Vagina (tissue), 2 donors: ENCODE measurements at regions not wholly inside any gene's neighbourhood (a gene's known extent, or its start where the extent isn't known, plus 50 kb on each side); places are given as distances from the start of the nearest gene placed in this dataset.

Experiments
- DNase-seq, 2 donors: peaks; one replicate each; pipeline ENCODE4 v3.0.0-alpha.2; 2017; ENCODE audit errors: extremely low spot score in 2 of 2
- H3K27ac ChIP-seq: fragments of 200-600 bp; sonication (generic); one replicate; pipeline ENCODE4 v1.5.1; 2019
- H3K27me3 ChIP-seq: fragments of 200-600 bp; sonication (generic); one replicate; pipeline ENCODE4 v1.5.1; 2019
- H3K36me3 ChIP-seq, 2 donors: fragments of 200-600 bp; sonication (generic); one replicate each; pipeline ENCODE4 v1.5.1; 2017 to 2019
- H3K4me1 ChIP-seq: fragments of 200-600 bp; sonication (generic); one replicate; pipeline ENCODE4 v1.5.1; 2019
- H3K4me3 ChIP-seq, 2 donors: fragments of 200-600 bp; sonication (generic); 1 replicate in 1 of 2; 2 replicates in 1 of 2; pipeline ENCODE4 v1.5.1; 2016 to 2019
- H3K9me3 ChIP-seq: fragments of 200-600 bp; sonication (generic); one replicate; pipeline ENCODE4 v1.5.1; 2019
- POLR2A ChIP-seq, 2 donors: fragments of 450-650 bp; IDR thresholded peaks; one replicate each; pipeline ENCODE4 v1.6.1; 2017; ENCODE audit warnings: antibody characterized with exemption in 2 of 2, mild to moderate bottlenecking in 2 of 2, moderate library complexity in 2 of 2
- POLR2AphosphoS5 ChIP-seq, 2 donors: sonication (generic); formaldehyde crosslinking; IDR thresholded peaks; one replicate each; pipeline ENCODE4 v1.9.0; 2017; ENCODE audit warnings: antibody characterized with exemption in 2 of 2, mild to moderate bottlenecking in 2 of 2, low read depth in 1 of 2; ENCODE audit not compliant: insufficient read depth in 1 of 2
- intact Hi-C: fragments of 100-400 bp; cut with DNase I; formaldehyde crosslinking; loops from one replicate; pipeline ENCODE4 v1.15.1; 2023
- TF ChIP-seq, protein P1 (sequence below), 3 experiments: fragments of 450-650 bp in 2 of 3; fragments of 200-600 bp in 1 of 3; sonication (generic) in 1 of 3; IDR thresholded peaks; one replicate each; pipeline ENCODE4 v1.5.1; 2017 to 2019; ENCODE audit warnings: antibody characterized with exemption in 3 of 3, mild to moderate bottlenecking in 2 of 3, moderate library complexity in 2 of 3

- Histone ChIP-seq H3K36me3 (no peaks in the 10 kb centered on the region), H3K9me3 (no peaks in the 10 kb centered on the region), H3K4me1 (no peaks in the 10 kb centered on the region), H3K4me3 (no peak overlapping the region), H3K27me3 (no peaks in the 10 kb centered on the region), H3K27ac (no peak overlapping the region)
- intact Hi-C loops: no loop called here
- no peak for DNase-seq
- no peak for TF ChIP-seq POLR2A (IDR thresholded peaks at IDR 0.05)
- TF ChIP-seq, protein P1, sequence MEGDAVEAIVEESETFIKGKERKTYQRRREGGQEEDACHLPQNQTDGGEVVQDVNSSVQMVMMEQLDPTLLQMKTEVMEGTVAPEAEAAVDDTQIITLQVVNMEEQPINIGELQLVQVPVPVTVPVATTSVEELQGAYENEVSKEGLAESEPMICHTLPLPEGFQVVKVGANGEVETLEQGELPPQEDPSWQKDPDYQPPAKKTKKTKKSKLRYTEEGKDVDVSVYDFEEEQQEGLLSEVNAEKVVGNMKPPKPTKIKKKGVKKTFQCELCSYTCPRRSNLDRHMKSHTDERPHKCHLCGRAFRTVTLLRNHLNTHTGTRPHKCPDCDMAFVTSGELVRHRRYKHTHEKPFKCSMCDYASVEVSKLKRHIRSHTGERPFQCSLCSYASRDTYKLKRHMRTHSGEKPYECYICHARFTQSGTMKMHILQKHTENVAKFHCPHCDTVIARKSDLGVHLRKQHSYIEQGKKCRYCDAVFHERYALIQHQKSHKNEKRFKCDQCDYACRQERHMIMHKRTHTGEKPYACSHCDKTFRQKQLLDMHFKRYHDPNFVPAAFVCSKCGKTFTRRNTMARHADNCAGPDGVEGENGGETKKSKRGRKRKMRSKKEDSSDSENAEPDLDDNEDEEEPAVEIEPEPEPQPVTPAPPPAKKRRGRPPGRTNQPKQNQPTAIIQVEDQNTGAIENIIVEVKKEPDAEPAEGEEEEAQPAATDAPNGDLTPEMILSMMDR (IDR thresholded peaks at IDR 0.05): no peak
- TF ChIP-seq POLR2AphosphoS5 (IDR thresholded peaks at IDR 0.05; ENCODE audit: insufficient read depth in 1 of 2, low read depth in 1 of 2): no peak
These were observed 115.3 kb upstream of the KIRREL3 start for GRCh38 chr11:127115844-127116243.

DNA sequence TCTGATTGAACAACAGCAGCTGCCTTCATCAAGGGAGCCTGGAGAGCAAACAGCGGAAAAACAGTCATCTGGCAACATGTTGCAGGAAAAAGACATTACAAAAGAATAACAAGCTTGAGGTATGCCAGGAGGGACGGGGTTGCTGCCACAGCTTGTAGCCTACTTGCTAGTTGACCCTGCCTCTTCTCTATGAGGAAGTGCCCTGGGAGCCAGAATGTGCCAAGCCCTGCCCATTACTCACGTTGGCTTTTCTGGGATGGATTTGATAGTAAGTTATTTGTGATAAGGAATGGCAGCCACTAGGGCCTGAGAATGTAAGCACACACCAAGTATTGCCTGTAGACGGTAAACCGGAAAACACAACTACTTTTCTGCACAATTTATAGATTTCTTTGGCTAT is 113.5 kb upstream of the KIRREL3 start:
- Histone ChIP-seq H3K4me1 (no peaks in the 10 kb centered on the region), H3K36me3 (no peaks in the 10 kb centered on the region), H3K4me3 (no peak overlapping the region), H3K9me3 (no peaks in the 10 kb centered on the region), H3K27ac (no peak overlapping the region), H3K27me3 (no peaks in the 10 kb centered on the region)
- intact Hi-C loops: no loop called here
- TF ChIP-seq, protein P1 (IDR thresholded peaks at IDR 0.05): no peak
- no peak for TF ChIP-seq POLR2A (IDR thresholded peaks at IDR 0.05)
- no peak for TF ChIP-seq POLR2AphosphoS5 (IDR thresholded peaks at IDR 0.05; ENCODE audit: insufficient read depth in 1 of 2, low read depth in 1 of 2)
- no peak for DNase-seq

DNA sequence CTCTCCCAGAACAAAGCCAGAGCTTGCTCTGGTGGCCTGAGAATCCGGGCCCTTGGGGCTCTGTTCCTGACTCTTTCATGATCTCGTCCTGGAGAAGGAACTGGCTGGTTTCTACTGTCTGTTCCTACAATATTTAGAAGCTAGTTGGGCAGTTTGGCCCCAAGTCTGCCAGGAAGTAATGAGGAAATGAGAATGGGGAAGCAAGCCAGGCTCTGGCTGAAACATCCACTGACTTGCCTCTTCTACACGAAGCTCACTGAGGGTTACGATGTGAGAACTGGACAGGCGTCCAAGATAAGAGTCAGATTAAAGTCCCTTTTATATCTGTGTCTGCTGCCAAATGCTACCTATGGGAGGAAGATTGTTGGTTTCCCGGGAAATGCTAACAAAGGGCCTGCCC is 110.0 kb upstream of the KIRREL3 start:
- H3K27ac ChIP-seq: no peak overlapping the region
- no peaks in the 10 kb centered on the region for H3K9me3 ChIP-seq
- H3K4me1 ChIP-seq: no peaks in the 10 kb centered on the region
- H3K36me3 ChIP-seq: no peaks in the 10 kb centered on the region
- no peak for DNase-seq
- TF ChIP-seq, protein P1 (IDR thresholded peaks at IDR 0.05): no peak
- TF ChIP-seq POLR2AphosphoS5 (IDR thresholded peaks at IDR 0.05; ENCODE audit: insufficient read depth in 1 of 2, low read depth in 1 of 2) (no peak), POLR2A (IDR thresholded peaks at IDR 0.05) (no peak)
- no peak overlapping the region for H3K4me3 ChIP-seq
- intact Hi-C loops: no loop called here
- no peaks in the 10 kb centered on the region for H3K27me3 ChIP-seq

- DNase-seq: no peak
- TF ChIP-seq POLR2A (IDR thresholded peaks at IDR 0.05) (no peak), POLR2AphosphoS5 (IDR thresholded peaks at IDR 0.05; ENCODE audit: insufficient read depth in 1 of 2, low read depth in 1 of 2) (no peak)
- TF ChIP-seq, protein P1 (IDR thresholded peaks at IDR 0.05): no peak
- intact Hi-C loops: no loop called here
- no peaks in the 10 kb centered on the region for H3K36me3 ChIP-seq
- H3K4me1 ChIP-seq: no peaks in the 10 kb centered on the region
- no peaks in the 10 kb centered on the region for H3K9me3 ChIP-seq
- H3K4me3 ChIP-seq: no peak overlapping the region
- no peaks in the 10 kb centered on the region for H3K27me3 ChIP-seq
- H3K27ac ChIP-seq: no peak overlapping the region
These were observed 109.4 kb upstream of the KIRREL3 start for GRCh38 chr11:127109796-127110480.

- Histone ChIP-seq H3K27me3 (no peaks in the 10 kb centered on the region), H3K9me3 (no peaks in the 10 kb centered on the region), H3K4me3 (no peak overlapping the region), H3K27ac (no peak overlapping the region), H3K4me1 (no peaks in the 10 kb centered on the region), H3K36me3 (no peaks in the 10 kb centered on the region)
- DNase-seq: no peak
- no peak for TF ChIP-seq POLR2AphosphoS5 (IDR thresholded peaks at IDR 0.05; ENCODE audit: insufficient read depth in 1 of 2, low read depth in 1 of 2)
- TF ChIP-seq, protein P1 (IDR thresholded peaks at IDR 0.05): no peak
- TF ChIP-seq POLR2A (IDR thresholded peaks at IDR 0.05): no peak
- intact Hi-C loops: no loop called here
These were observed 108.3 kb upstream of the KIRREL3 start for GRCh38 chr11:127108838-127109237.
